Endothelial cell of umbilical vein (primary cell): ENCODE measurements at regions not wholly inside any gene's neighbourhood (a gene's known extent, or its start where the extent isn't known, plus 50 kb on each side); places are given as distances from the start of the nearest gene placed in this dataset.

ENCODE experiments used
- BruUV-seq: library from RNA; stranded (reverse); fragments of 400-500 nt; replicated peaks from 2 replicates; lab custom pipeline; 2021; lab: Mats Ljungman, UMichigan
- CTCF ChIA-PET: fragments of 300-600, 350-600 bp; sonication (Branson Sonifier 250); formaldehyde crosslinking; loops from one replicate; lab custom pipeline; 2021; ENCODE audit warnings: antibody characterized with exemption, inconsistent platforms; lab: Charles Lee
- POLR2A ChIA-PET: fragments of 300-600, 350-600 bp; sonication (Branson Sonifier 250); formaldehyde crosslinking; loops from one replicate; lab custom pipeline; 2021; ENCODE audit warnings: antibody characterized with exemption, inconsistent platforms; lab: Charles Lee
- DNase-seq: peaks from one replicate; pipeline ENCODE4 v3.0.0-alpha.2; 2011; ENCODE audit warnings: low read depth, low spot score
- FAIRE-seq: peaks from 2 replicates; lab custom pipeline; 2011; peaks lifted over from hg19 to GRCh38; lab: Jason Lieb, UNC
- H2AFZ ChIP-seq: 2 replicates; pipeline ENCODE4 v1.6.0; 2012; ENCODE audit warnings: low read depth, low read length, control low read depth, inconsistent platforms
- H3K27ac ChIP-seq: 2 replicates; pipeline ENCODE4 v1.5.1; 2011; ENCODE audit warnings: low read depth, mild to moderate bottlenecking, control low read depth, low read length, moderate library complexity; ENCODE audit not compliant: insufficient read depth
- H3K27me3 ChIP-seq, 2 experiments: 2 replicates each; pipeline versions ENCODE4 v1.6.0 to v1.6.1; 2011; ENCODE audit warnings: low read length in 2 of 2, mixed read lengths in 1 of 2; ENCODE audit not compliant: control insufficient read depth in 2 of 2, insufficient read depth in 2 of 2
- H3K36me3 ChIP-seq, 2 experiments: 2 replicates in 1 of 2; 3 replicates in 1 of 2; pipeline ENCODE4 v1.5.1; 2011; ENCODE audit warnings: low read length in 2 of 2, mild to moderate bottlenecking in 1 of 2, moderate library complexity in 1 of 2; ENCODE audit not compliant: control insufficient read depth in 2 of 2, insufficient read depth in 2 of 2; ENCODE audit errors: extremely low read depth in 1 of 2
- H3K4me1 ChIP-seq: 3 replicates; pipeline ENCODE4 v1.5.1; 2011; ENCODE audit warnings: mild to moderate bottlenecking, low read length; ENCODE audit not compliant: control insufficient read depth, insufficient read depth; ENCODE audit errors: extremely low read depth
- H3K4me2 ChIP-seq: 2 replicates; pipeline ENCODE4 v1.6.1; 2011; ENCODE audit warnings: low read length, control low read depth, mixed read lengths; ENCODE audit not compliant: insufficient read depth
- H3K4me3 ChIP-seq, 3 experiments: fragments of 200-600 bp in 1 of 3; sonication (generic), shearing (Covaris generic) in 1 of 3; replicated peaks in 1 of 3; 2 replicates each; pipeline ENCODE4 v1.5.1; 2011 to 2016; ENCODE audit warnings: control low read depth in 3 of 3, low read length in 3 of 3, mild to moderate bottlenecking in 2 of 3, inconsistent platforms in 1 of 3, low read depth in 1 of 3, moderate library complexity in 1 of 3; ENCODE audit not compliant: insufficient read depth in 1 of 3
- H3K79me2 ChIP-seq: 2 replicates; pipeline ENCODE4 v1.6.0; 2012; ENCODE audit warnings: low read length, inconsistent platforms; ENCODE audit not compliant: control insufficient read depth, insufficient read depth
- H3K9ac ChIP-seq: replicated peaks from 2 replicates; pipeline ENCODE3; 2011; ENCODE audit warnings: low read length, control low read depth; ENCODE audit not compliant: insufficient read depth; ENCODE audit errors: extremely low read depth
- H3K9me1 ChIP-seq: replicated peaks from 3 replicates; pipeline ENCODE4 v1.6.0; 2011; ENCODE audit warnings: mild to moderate bottlenecking, low read length; ENCODE audit not compliant: control insufficient read depth, insufficient read depth; ENCODE audit errors: extremely low read depth
- H3K9me3 ChIP-seq: replicated peaks from 2 replicates; pipeline ENCODE4 v1.5.1; 2012; ENCODE audit warnings: low read length, inconsistent platforms; ENCODE audit not compliant: control insufficient read depth, insufficient read depth
- H4K20me1 ChIP-seq: replicated peaks from 2 replicates; pipeline ENCODE3; 2011; ENCODE audit warnings: mild to moderate bottlenecking, low read length; ENCODE audit not compliant: control insufficient read depth, insufficient read depth; ENCODE audit errors: extremely low read depth
- CTCF ChIP-seq, 2 donors: IDR thresholded peaks; 1 replicate in 1 of 2; 2 replicates in 1 of 2; pipeline ENCODE4 v1.5.1; 2011; ENCODE audit warnings: low read length in 2 of 2, mild to moderate bottlenecking in 2 of 2, moderate library complexity in 2 of 2, control low read depth in 1 of 2, inconsistent platforms in 1 of 2, low read depth in 1 of 2; ENCODE audit not compliant: insufficient read depth in 1 of 2; ENCODE audit errors: extremely low read depth in 1 of 2
- EZH2 ChIP-seq: IDR thresholded peaks from 2 replicates; pipeline ENCODE4 v1.6.1; 2012; ENCODE audit warnings: borderline replicate concordance, low read depth, mild to moderate bottlenecking, moderate library complexity, low read length, inconsistent platforms; ENCODE audit not compliant: severe bottlenecking
- FOS ChIP-seq: IDR thresholded peaks from 2 replicates; pipeline ENCODE4 v1.6.1; 2011; ENCODE audit warnings: mild to moderate bottlenecking, low read length, moderate library complexity, borderline replicate concordance; ENCODE audit not compliant: insufficient read depth
- GATA2 ChIP-seq: IDR thresholded peaks from 2 replicates; pipeline ENCODE4 v1.7.0; 2011; ENCODE audit warnings: low read depth, mild to moderate bottlenecking, moderate library complexity, mixed read lengths, low read length; ENCODE audit not compliant: insufficient read length, insufficient read depth
- JUN ChIP-seq: IDR thresholded peaks from 2 replicates; pipeline ENCODE4 v1.6.1; 2011; ENCODE audit warnings: borderline replicate concordance, low read depth; ENCODE audit not compliant: insufficient read length, insufficient read depth
- MAX ChIP-seq: IDR thresholded peaks from 2 replicates; pipeline ENCODE4 v1.6.1; 2011; ENCODE audit not compliant: insufficient read depth, insufficient read length
- MYC ChIP-seq: IDR thresholded peaks from one replicate; pipeline ENCODE4 v1.6.1; 2011; ENCODE audit warnings: mild to moderate bottlenecking, low read depth, low read length
- POLR2A ChIP-seq: IDR thresholded peaks from 2 replicates; pipeline ENCODE4 v1.6.1; 2012; ENCODE audit warnings: low read depth, mild to moderate bottlenecking, control low read depth, low read length
- POLR2AphosphoS5 ChIP-seq: IDR thresholded peaks from 2 replicates; pipeline ENCODE4 v1.6.1; 2012; ENCODE audit warnings: low read depth, mild to moderate bottlenecking, control low read depth, low read length, moderate library complexity; ENCODE audit not compliant: insufficient read depth
- dilution Hi-C: fragments of 300-500 bp; cut with MboI; formaldehyde crosslinking; loops from one replicate; pipeline ENCODE4 v1.15.0; 2019; ENCODE audit warnings: low sequenced_read_pairs; ENCODE audit not compliant: extremely low pct_ligation_motif_present
- intact Hi-C: fragments of 100-400 bp; cut with micrococcal nuclease; formaldehyde crosslinking; loops from one replicate; pipeline ENCODE4 v1.10.0; 2022

- no peak overlapping the region for H3K4me2 ChIP-seq
- H3K4me1 ChIP-seq, result no peaks in the 10 kb centered on the region
- no peaks in the 10 kb centered on the region for H3K36me3 ChIP-seq
- H3K4me3 ChIP-seq, result no peak overlapping the region
- BruUV-seq, result no TSS peak
- H4K20me1 ChIP-seq, result no peaks in the 10 kb centered on the region
- no peaks in the 10 kb centered on the region for H3K27me3 ChIP-seq
- dilution Hi-C loops (no loop called here), intact Hi-C loops (no loop called here)
- H3K9me3 ChIP-seq, result no peaks in the 10 kb centered on the region
- no peak for DNase-seq
- H3K79me2 ChIP-seq, result no peaks in the 10 kb centered on the region
- H3K9ac ChIP-seq, result no peak overlapping the region
- TF ChIP-seq MYC (no peak), MAX (no peak), POLR2AphosphoS5 (no peak), GATA2 (no peak), FOS (no peak), EZH2 (no peak), CTCF (IDR thresholded peaks at IDR 0.05; ENCODE audit: extremely low read depth in 1 of 2, insufficient read depth in 1 of 2, low read depth in 1 of 2, low read length in 2 of 2) (no peak), POLR2A (no peak), JUN (no peak)
- H3K27ac ChIP-seq, result no peak overlapping the region
- POLR2A ChIA-PET, result no interaction called here
- no peak overlapping the region for H2AFZ ChIP-seq
- FAIRE-seq, result no peak
- H3K9me1 ChIP-seq, result no peaks in the 10 kb centered on the region
- CTCF ChIA-PET, result no interaction called here
Observed at GRCh38 chr16:63169100-63169499, 1132.9 kb upstream of the CDH8 start.
